Fibroblast of lung (primary cell): ENCODE measurements at regions not wholly inside any gene's neighbourhood (a gene's known extent, or its start where the extent isn't known, plus 50 kb on each side); places are given as distances from the start of the nearest gene placed in this dataset.

Experiments
- DNase-seq, 2 donors: peaks; one replicate each; pipeline versions ENCODE4 v3.0.0 to v3.0.0-alpha.2; 2010; ENCODE audit warnings: low read depth in 2 of 2
- H2AFZ ChIP-seq: 2 replicates; pipeline ENCODE4 v1.5.1; 2012; ENCODE audit warnings: low read length, control low read depth, inconsistent platforms
- H3K27ac ChIP-seq: 2 replicates; pipeline ENCODE4 v1.5.1; 2011; ENCODE audit warnings: low read length, control low read depth; ENCODE audit not compliant: insufficient read depth
- H3K27me3 ChIP-seq: 2 replicates; pipeline ENCODE4 v1.5.1; 2011; ENCODE audit warnings: mild to moderate bottlenecking, low read length; ENCODE audit not compliant: control insufficient read depth, insufficient read depth
- H3K36me3 ChIP-seq: 2 replicates; pipeline ENCODE4 v1.5.1; 2011; ENCODE audit warnings: low read length; ENCODE audit not compliant: control insufficient read depth, insufficient read depth
- H3K4me1 ChIP-seq: 2 replicates; pipeline ENCODE4 v1.5.1; 2011; ENCODE audit warnings: low read length; ENCODE audit not compliant: control insufficient read depth, insufficient read depth; ENCODE audit errors: extremely low read depth
- H3K4me2 ChIP-seq: 2 replicates; pipeline ENCODE4 v1.5.1; 2011; ENCODE audit warnings: low read length, control low read depth; ENCODE audit not compliant: insufficient read depth; ENCODE audit errors: extremely low read depth
- H3K4me3 ChIP-seq, 4 experiments: fragments of 200-600 bp in 1 of 4; sonication (generic) in 1 of 4; replicated peaks in 1 of 4; 2 replicates each; pipeline ENCODE4 v1.5.1; 2011 to 2016; ENCODE audit warnings: low read length in 4 of 4, low read depth in 3 of 4, mild to moderate bottlenecking in 3 of 4, control low read depth in 2 of 4, inconsistent platforms in 1 of 4, mixed read lengths in 1 of 4; ENCODE audit not compliant: insufficient read depth in 1 of 4; ENCODE audit errors: control extremely low read depth in 1 of 4
- H3K79me2 ChIP-seq: 2 replicates; pipeline ENCODE4 v1.5.1; 2012; ENCODE audit warnings: mild to moderate bottlenecking, low read length, inconsistent platforms; ENCODE audit not compliant: control insufficient read depth, insufficient read depth
- H3K9ac ChIP-seq: 2 replicates; pipeline ENCODE4 v1.5.1; 2011; ENCODE audit warnings: mild to moderate bottlenecking, low read length, control low read depth; ENCODE audit not compliant: insufficient read depth
- H3K9me3 ChIP-seq: 2 replicates; pipeline ENCODE4 v1.5.1; 2012; ENCODE audit warnings: low read depth, low read length; ENCODE audit not compliant: control insufficient read depth, insufficient read depth
- H4K20me1 ChIP-seq: 2 replicates; pipeline ENCODE4 v1.5.1; 2011; ENCODE audit warnings: low read length; ENCODE audit not compliant: control insufficient read depth, insufficient read depth; ENCODE audit errors: extremely low read depth
- CTCF ChIP-seq, 2 donors: IDR thresholded peaks in 1 of 2; conservative IDR thresholded peaks in 1 of 2; 1 replicate in 1 of 2; 2 replicates in 1 of 2; pipeline ENCODE4 v1.5.1; 2011 to 2012; ENCODE audit warnings: low read length in 2 of 2, control low read depth in 1 of 2, inconsistent platforms in 1 of 2, low read depth in 1 of 2, mild to moderate bottlenecking in 1 of 2
- EZH2 ChIP-seq: IDR thresholded peaks from 2 replicates; pipeline ENCODE4 v1.5.1; 2012; ENCODE audit warnings: low read length, control low read depth, mild to moderate bottlenecking; ENCODE audit errors: missing control alignments

- no peak overlapping the region for H3K27ac ChIP-seq
- H4K20me1 ChIP-seq = no peaks in the 10 kb centered on the region
- H3K79me2 ChIP-seq = no peaks in the 10 kb centered on the region
- H3K36me3 ChIP-seq = no peaks in the 10 kb centered on the region
- no peak overlapping the region for H3K9ac ChIP-seq
- DNase-seq = no peak
- H3K4me3 ChIP-seq = no peak overlapping the region
- H2AFZ ChIP-seq = no peak overlapping the region
- TF ChIP-seq CTCF (conservative IDR thresholded peaks at IDR 0.05 in 1 of 2, IDR thresholded peaks at IDR 0.05 in 1 of 2; ENCODE audit: low read depth in 1 of 2, low read length in 2 of 2) (no peak), EZH2 (no peak)
- no peaks in the 10 kb centered on the region for H3K9me3 ChIP-seq
- H3K4me1 ChIP-seq = no peaks in the 10 kb centered on the region
- H3K4me2 ChIP-seq = no peak overlapping the region
- H3K27me3 ChIP-seq = no peaks in the 10 kb centered on the region
Observed at GRCh38 chr20:40811004-40811403, 122.0 kb upstream of the MAFB start.

- H3K27ac ChIP-seq = no peak overlapping the region
- no peak overlapping the region for H3K9ac ChIP-seq
- no peaks in the 10 kb centered on the region for H4K20me1 ChIP-seq
- H3K4me3 ChIP-seq = no peak overlapping the region
- no peak overlapping the region for H2AFZ ChIP-seq
- no peaks in the 10 kb centered on the region for H3K27me3 ChIP-seq
- no peaks in the 10 kb centered on the region for H3K4me1 ChIP-seq
- no peaks in the 10 kb centered on the region for H3K9me3 ChIP-seq
- no peak overlapping the region for H3K4me2 ChIP-seq
- DNase-seq = no peak
- H3K36me3 ChIP-seq = no peaks in the 10 kb centered on the region
- TF ChIP-seq CTCF (conservative IDR thresholded peaks at IDR 0.05 in 1 of 2, IDR thresholded peaks at IDR 0.05 in 1 of 2; ENCODE audit: low read depth in 1 of 2, low read length in 2 of 2) = peak in 1 of 2 donors; percentile 6
- TF ChIP-seq EZH2 = no peak
- no peaks in the 10 kb centered on the region for H3K79me2 ChIP-seq
Observed at GRCh38 chr20:40811660-40812414, 122.8 kb upstream of the MAFB start.

GRCh38 chr20:40812415-40812925, 123.4 kb upstream of the MAFB start:
- H3K36me3 ChIP-seq = no peaks in the 10 kb centered on the region

More at GRCh38 chr20:40812415-40812925, 123.4 kb upstream of the MAFB start:
- TF ChIP-seq CTCF (conservative IDR thresholded peaks at IDR 0.05 in 1 of 2, IDR thresholded peaks at IDR 0.05 in 1 of 2; ENCODE audit: low read depth in 1 of 2, low read length in 2 of 2) = no peak
- TF ChIP-seq EZH2 = no peak
- Histone ChIP-seq H3K4me1 (no peaks in the 10 kb centered on the region), H3K79me2 (no peaks in the 10 kb centered on the region), H3K9ac (no peak overlapping the region), H3K4me2 (no peak overlapping the region), H3K27me3 (no peaks in the 10 kb centered on the region), H3K27ac (no peak overlapping the region), H2AFZ (no peak overlapping the region), H3K4me3 (no peak overlapping the region), H4K20me1 (no peaks in the 10 kb centered on the region), H3K9me3 (no peaks in the 10 kb centered on the region)
- DNase-seq = no peak
